DND-41 (cell line): ENCODE measurements at regions not wholly inside any gene's neighbourhood (a gene's known extent, or its start where the extent isn't known, plus 50 kb on each side); places are given as distances from the start of the nearest gene placed in this dataset.

Experiments used
- ATAC-seq: fragments of 200-7000 bp; cut with Tn5 transposase; 3 replicates; pipeline ENCODE4 v1.9.1; 2021; ENCODE audit warnings: low read depth; ENCODE audit not compliant: insufficient read depth
- DNase-seq: peaks from one replicate; pipeline ENCODE4 v3.0.0-alpha.2; 2020
- H2AFZ ChIP-seq: 2 replicates; pipeline ENCODE4 v1.6.0; 2012; ENCODE audit warnings: low read depth, low read length
- H3K27ac ChIP-seq: 2 replicates; pipeline ENCODE4 v1.5.1; 2012; ENCODE audit warnings: low read length, inconsistent platforms
- H3K27me3 ChIP-seq: fragments of 200-600 bp; sonication (generic); 2 replicates; pipeline ENCODE4 v1.6.0; 2012; ENCODE audit warnings: low read length, mild to moderate bottlenecking, inconsistent platforms; ENCODE audit not compliant: insufficient read depth, poor library complexity
- H3K36me3 ChIP-seq: 2 replicates; pipeline ENCODE4 v1.5.1; 2012; ENCODE audit warnings: low read length, inconsistent platforms; ENCODE audit not compliant: insufficient read depth
- H3K4me1 ChIP-seq: 2 replicates; pipeline ENCODE4 v1.5.1; 2012; ENCODE audit warnings: mild to moderate bottlenecking, low read length; ENCODE audit not compliant: insufficient read depth
- H3K4me2 ChIP-seq: 2 replicates; pipeline ENCODE4 v1.6.0; 2012; ENCODE audit warnings: mild to moderate bottlenecking, moderate library complexity, low read length, inconsistent platforms; ENCODE audit not compliant: insufficient read depth
- H3K4me3 ChIP-seq, 2 experiments: fragments of 200-600 bp in 1 of 2; shearing (Covaris generic) in 1 of 2; 2 replicates each; pipeline ENCODE4 v1.5.1; 2012 to 2016; ENCODE audit warnings: inconsistent platforms in 2 of 2, low read length in 2 of 2, mild to moderate bottlenecking in 2 of 2, low read depth in 1 of 2, moderate library complexity in 1 of 2
- H3K79me2 ChIP-seq: 2 replicates; pipeline ENCODE4 v1.6.0; 2012; ENCODE audit warnings: low read length, inconsistent platforms; ENCODE audit not compliant: insufficient read depth
- H3K9ac ChIP-seq: 2 replicates; pipeline ENCODE4 v1.6.0; 2012; ENCODE audit warnings: low read depth, mild to moderate bottlenecking, inconsistent platforms, low read length, moderate library complexity
- H3K9me3 ChIP-seq: 2 replicates; pipeline ENCODE4 v1.5.1; 2012; ENCODE audit warnings: low read length, moderate library complexity, mild to moderate bottlenecking, inconsistent platforms; ENCODE audit not compliant: insufficient read depth, severe bottlenecking
- H4K20me1 ChIP-seq: 2 replicates; pipeline ENCODE4 v1.6.0; 2012; ENCODE audit warnings: low read length; ENCODE audit not compliant: insufficient read depth
- CTCF ChIP-seq: IDR thresholded peaks from 2 replicates; pipeline ENCODE4 v1.5.1; 2012; ENCODE audit warnings: borderline replicate concordance, low read length, moderate library complexity, mild to moderate bottlenecking; ENCODE audit not compliant: poor library complexity, severe bottlenecking; ENCODE audit errors: extremely low read depth
- EZH2 ChIP-seq: IDR thresholded peaks from 3 replicates; pipeline ENCODE4 v1.6.1; 2012; ENCODE audit warnings: borderline replicate concordance, low read depth, mild to moderate bottlenecking, moderate library complexity, low read length, inconsistent platforms; ENCODE audit not compliant: severe bottlenecking

DNA sequence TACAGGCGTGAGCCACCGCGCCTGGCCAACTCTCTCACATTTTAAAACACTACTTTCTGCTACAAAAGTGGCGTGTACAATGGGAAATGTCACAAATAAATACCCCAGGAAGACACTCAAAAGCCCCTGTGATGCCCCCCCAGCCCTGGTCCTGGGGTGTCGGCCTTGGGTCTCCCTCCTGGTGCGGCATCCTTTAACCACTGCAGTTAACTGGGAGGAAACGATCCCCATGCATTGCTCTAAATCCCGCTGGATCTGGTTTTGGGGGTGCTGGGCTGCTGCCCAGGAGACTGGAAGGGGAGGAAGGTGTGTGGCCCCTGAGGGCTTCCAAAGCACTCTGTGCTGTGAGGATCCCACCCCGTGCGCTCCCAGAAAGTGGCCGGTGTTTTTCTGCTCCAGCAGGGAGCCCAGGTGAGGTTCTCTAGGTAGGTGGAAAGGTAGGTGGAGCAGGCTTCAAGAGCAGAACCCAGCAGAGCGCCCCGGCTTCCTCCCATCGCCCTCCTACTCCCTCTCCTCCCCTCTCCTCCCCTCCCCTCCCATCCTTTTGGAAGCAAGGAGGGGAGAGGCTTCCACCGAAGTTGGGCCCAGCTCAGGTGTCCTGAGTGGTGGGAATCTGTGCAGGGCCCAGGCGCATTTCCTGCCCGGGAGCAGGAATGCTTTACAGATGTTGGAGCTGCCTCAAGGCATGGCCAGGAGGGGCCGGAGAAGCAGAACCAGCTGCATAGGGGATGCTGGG, 363.3 kb downstream of the SEC14L1 start:
- Histone ChIP-seq H2AFZ (no peak overlapping the region), H3K9me3 (no peaks in the 10 kb centered on the region), H3K27ac (no peak overlapping the region), H3K4me2 (no peak overlapping the region), H3K4me1 (no peaks in the 10 kb centered on the region), H3K27me3 (no peaks in the 10 kb centered on the region), H3K9ac (no peak overlapping the region), H3K36me3 (peaks cover 20% of the 10 kb centered on the region), H3K79me2 (no peaks in the 10 kb centered on the region), H3K4me3 (no peak overlapping the region), H4K20me1 (peaks cover 23% of the 10 kb centered on the region)
- DNase-seq (no peak), ATAC-seq (no peak)
- no peak for TF ChIP-seq CTCF
- TF ChIP-seq EZH2 = no peak

GRCh38 chr17:77504652-77505155, 363.9 kb downstream of the SEC14L1 start:
- H3K4me1 ChIP-seq = no peaks in the 10 kb centered on the region
- no peak overlapping the region for H3K9ac ChIP-seq
- H3K36me3 ChIP-seq = peaks cover 14% of the 10 kb centered on the region
- DNase-seq (no peak), ATAC-seq (no peak)
- TF ChIP-seq EZH2 (no peak), CTCF (no peak)
- H3K27ac ChIP-seq = no peak overlapping the region
- no peak overlapping the region for H3K4me3 ChIP-seq
- peaks cover 17% of the 10 kb centered on the region for H4K20me1 ChIP-seq
- no peaks in the 10 kb centered on the region for H3K79me2 ChIP-seq
- H3K9me3 ChIP-seq = no peaks in the 10 kb centered on the region
- H3K4me2 ChIP-seq = no peak overlapping the region
- H2AFZ ChIP-seq = no peak overlapping the region
- H3K27me3 ChIP-seq = no peaks in the 10 kb centered on the region

- H3K27ac ChIP-seq = no peak overlapping the region
- H3K79me2 ChIP-seq = no peaks in the 10 kb centered on the region
- DNase-seq (no peak), ATAC-seq (no peak)
- TF ChIP-seq CTCF = no peak
- TF ChIP-seq EZH2 = no peak
- peaks cover 13% of the 10 kb centered on the region for H4K20me1 ChIP-seq
- no peak overlapping the region for H3K4me3 ChIP-seq
- H3K9ac ChIP-seq = no peak overlapping the region
- H3K4me1 ChIP-seq = no peaks in the 10 kb centered on the region
- no peaks in the 10 kb centered on the region for H3K27me3 ChIP-seq
- H2AFZ ChIP-seq = no peak overlapping the region
- no peak overlapping the region for H3K4me2 ChIP-seq
- H3K9me3 ChIP-seq = no peaks in the 10 kb centered on the region
- H3K36me3 ChIP-seq = peaks cover 9% of the 10 kb centered on the region
Measured at GRCh38 chr17:77505181-77505639, 364.4 kb downstream of the SEC14L1 start.
